ENCODE measurements at regions not wholly inside any gene's neighbourhood (a gene's known extent, or its start where the extent isn't known, plus 50 kb on each side); places are given as distances from the start of the nearest gene placed in this dataset.

- no peak for DNase-seq (ENCODE audit: low read depth in 1 of 2, low spot score in 1 of 2)
These were observed 115.3 kb downstream of the POLR2M start for GRCh38 chr15:57821826-57822225.

DNA sequence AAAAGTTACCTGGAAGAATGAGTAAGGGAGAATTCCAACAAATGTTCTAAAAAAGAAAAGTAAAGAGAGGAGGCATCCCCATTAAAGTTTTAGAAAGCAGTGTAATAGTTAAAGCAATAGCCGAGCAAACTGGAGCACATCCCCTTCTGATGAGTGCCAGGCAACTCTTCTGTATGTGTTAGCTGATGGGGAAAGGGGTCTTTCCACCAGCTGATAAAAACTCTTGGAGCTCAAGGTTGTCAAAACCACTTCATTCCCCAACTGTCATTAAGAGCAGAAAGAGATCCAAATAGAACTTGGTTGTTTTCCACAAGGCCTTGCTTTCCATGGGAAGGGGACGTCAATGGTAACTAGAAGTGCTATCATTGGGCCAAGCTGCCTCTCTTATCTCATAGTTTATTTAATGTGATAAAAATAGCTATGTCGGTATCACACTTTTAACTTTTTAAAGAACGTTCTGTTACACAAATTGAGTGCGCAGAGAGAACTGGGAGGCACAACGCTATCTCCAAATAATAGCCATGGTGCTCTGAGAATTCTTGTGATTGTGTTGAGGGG is 116.9 kb downstream of the POLR2M start:
- DNase-seq (ENCODE audit: low read depth in 1 of 2, low spot score in 1 of 2), result no peak

GRCh38 chr15:57824186-57824585 is 117.7 kb downstream of the POLR2M start:
- DNase-seq (ENCODE audit: low read depth in 1 of 2, low spot score in 1 of 2), result no peak

GRCh38 chr15:57827021-57827420 is 120.5 kb downstream of the POLR2M start:
- DNase-seq (ENCODE audit: low read depth in 1 of 2, low spot score in 1 of 2), result no peak

DNA sequence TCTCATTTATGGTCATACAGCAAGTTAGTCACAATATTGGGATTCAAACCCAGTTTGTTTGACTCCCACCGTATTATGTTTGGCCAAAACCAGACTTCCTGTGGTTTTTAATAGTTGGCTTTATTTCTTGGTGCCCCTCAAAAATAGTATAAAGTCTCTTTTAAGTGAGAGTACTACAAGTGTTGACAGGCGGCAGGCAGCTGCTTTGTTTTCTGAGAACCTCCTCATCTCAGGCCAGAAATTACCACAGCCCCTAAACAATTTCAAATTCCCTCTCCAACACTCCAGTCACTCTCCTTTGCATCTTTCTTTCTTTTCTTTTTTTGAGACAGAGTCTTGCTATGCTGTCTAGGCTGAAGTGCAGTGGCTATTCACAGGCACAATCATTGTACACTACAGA is 121.5 kb downstream of the POLR2M start:
- no peak for DNase-seq (ENCODE audit: low read depth in 1 of 2, low spot score in 1 of 2)

DNA sequence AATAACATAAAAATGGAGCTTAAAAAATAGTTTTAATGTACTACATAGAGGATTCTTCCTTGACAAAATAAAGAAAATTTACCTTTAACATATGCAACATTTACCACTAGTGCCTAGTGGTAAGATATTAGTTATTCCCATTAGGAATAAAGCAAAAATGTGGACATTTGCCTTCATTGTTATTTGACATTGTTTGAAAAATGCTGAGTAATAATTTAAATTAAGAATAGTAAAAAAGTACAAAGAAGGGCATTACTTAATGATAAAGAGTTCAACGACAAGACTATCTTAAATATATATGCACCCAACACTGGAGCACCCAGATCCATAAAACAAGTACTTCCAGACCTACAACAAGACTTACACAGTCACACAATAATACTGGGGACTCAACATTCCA is 125.7 kb downstream of the POLR2M start:
- no peak for DNase-seq (ENCODE audit: low read depth in 1 of 2, low spot score in 1 of 2)

- DNase-seq (ENCODE audit: low read depth in 1 of 2, low spot score in 1 of 2), result no peak
These were observed 128.6 kb downstream of the POLR2M start for GRCh38 chr15:57835119-57835518.

DNA sequence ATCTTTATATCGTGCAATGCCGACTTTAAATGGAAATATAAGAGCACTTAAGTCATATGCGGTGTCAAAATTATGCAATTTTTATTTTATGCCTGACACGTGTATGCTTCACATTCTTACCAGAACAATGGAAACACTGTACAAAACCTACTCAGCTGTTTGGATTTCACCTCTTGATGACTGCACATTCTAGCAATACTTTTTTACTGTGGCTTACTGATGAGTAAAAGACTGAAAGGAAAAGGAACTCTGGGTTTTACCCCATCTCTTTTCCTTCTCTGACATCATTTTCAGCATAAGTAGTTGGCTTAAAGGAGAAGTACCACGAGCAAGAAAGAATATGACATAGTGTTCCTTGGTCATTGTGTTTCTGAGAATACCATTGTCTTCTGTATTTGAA is 142.8 kb downstream of the POLR2M start:
- no peak for DNase-seq (ENCODE audit: low read depth in 1 of 2, low spot score in 1 of 2)

DNA sequence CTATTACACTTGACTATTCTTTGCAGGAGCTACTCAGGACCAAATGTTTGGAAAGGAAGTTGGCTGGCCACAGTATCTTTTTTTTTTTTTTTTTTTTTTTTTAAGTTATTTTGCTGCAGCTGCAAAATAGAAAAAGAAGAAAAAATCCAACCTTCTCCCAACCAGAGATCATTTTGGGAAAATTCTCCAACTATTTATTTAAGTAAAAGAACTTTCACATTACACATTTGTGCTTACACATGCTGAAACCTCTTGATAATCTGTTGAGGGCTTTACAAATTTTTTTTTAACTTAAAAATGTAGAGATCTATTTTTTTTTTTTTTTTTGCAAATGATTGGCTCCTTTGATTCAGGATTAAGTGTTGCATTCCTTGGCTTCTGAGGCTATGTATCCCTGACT is 148.0 kb downstream of the POLR2M start:
- DNase-seq (ENCODE audit: low read depth in 1 of 2, low spot score in 1 of 2), result no peak

DNA sequence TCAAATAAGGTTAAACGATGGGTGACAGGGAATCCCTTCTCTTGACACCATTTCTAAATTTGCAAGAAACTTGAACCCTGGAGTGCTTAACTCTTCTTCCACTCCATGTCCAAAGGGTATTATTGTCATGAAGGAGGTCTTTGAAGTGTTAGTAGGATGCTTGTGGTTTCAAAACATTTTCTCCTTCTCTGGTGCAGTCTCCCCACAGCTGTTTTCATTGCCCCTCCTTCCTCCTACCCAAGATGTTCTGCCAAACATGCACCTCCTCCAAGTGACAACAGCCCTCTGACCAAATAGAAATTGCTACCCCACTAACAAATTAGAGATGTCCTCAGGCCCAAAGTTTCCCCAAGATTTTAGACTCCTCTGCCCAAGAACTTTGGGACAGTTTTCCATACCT is 151.4 kb downstream of the POLR2M start:
- DNase-seq (ENCODE audit: low read depth in 1 of 2, low spot score in 1 of 2), result no peak

DNA sequence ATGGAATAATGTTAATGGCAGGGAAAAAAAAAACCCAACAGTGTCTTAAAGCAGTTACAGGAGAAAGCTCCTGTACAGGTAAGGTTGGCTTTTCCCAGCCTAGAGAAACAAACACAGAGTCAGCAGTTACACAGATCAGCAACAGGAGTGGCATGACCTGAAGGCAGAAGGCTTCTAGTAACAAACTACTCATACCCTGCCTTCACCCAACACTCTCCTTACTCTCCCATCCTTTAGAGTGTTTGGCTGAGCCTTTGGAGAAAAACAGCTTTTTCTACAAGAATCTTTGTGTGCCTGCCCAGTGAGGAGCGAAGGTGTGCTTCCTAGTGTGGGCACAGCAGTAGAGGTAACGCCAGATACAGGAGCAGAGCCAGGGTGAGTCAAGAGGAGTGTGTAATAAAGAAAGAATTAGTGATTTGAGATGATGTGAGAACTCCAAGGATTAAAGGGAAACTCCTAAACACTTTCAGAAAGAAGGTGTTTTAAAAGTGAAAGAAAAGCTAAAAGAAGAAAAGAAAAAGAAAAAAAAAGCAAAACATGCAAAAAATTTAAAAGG is 152.7 kb downstream of the POLR2M start:
- DNase-seq (ENCODE audit: low read depth in 1 of 2, low spot score in 1 of 2), result no peak

- DNase-seq (ENCODE audit: low read depth in 1 of 2, low spot score in 1 of 2), result no peak
These were observed 154.6 kb downstream of the POLR2M start for GRCh38 chr15:57861034-57861638.

DNA sequence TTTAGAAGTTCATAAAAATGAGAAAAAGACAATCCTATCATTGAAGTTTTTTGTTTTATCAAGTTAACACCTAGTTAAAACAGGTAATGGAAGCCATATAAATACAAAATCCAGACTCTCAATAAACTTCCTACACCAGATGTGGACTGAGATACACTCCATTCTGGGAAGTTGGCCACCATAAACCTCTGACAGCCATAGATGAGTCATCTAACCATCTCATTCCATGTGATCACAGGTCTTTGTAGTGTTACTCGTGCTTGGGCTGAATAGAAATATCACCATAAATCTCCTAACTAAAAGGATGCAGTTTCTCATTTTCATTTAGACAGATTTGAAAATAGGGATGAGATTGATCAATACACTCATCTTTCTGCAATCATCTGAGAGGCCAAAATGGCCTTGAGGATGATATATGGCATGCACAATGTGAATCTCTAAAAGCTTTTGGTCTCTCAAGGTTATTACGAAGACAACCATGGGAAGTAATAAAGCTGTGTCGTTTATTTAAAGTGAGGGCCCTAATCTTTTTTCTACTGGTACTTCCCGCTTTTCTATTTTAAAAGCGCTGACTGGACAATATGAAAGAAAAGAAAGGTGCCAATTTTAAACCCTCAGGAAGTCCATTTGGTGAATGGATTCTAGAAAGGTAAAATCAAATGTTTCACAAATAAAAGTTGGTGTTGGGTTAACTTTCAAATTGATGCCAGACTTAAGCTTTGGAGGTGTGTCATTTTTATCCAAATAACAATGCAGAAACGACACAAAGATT is 155.5 kb downstream of the POLR2M start:
- no peak for DNase-seq (ENCODE audit: low read depth in 1 of 2, low spot score in 1 of 2)

GRCh38 chr15:57862761-57863160 is 156.2 kb downstream of the POLR2M start:
- no peak for DNase-seq (ENCODE audit: low read depth in 1 of 2, low spot score in 1 of 2)

GRCh38 chr15:57865294-57865693 is 158.8 kb downstream of the POLR2M start:
- DNase-seq (ENCODE audit: low read depth in 1 of 2, low spot score in 1 of 2), result no peak

DNA sequence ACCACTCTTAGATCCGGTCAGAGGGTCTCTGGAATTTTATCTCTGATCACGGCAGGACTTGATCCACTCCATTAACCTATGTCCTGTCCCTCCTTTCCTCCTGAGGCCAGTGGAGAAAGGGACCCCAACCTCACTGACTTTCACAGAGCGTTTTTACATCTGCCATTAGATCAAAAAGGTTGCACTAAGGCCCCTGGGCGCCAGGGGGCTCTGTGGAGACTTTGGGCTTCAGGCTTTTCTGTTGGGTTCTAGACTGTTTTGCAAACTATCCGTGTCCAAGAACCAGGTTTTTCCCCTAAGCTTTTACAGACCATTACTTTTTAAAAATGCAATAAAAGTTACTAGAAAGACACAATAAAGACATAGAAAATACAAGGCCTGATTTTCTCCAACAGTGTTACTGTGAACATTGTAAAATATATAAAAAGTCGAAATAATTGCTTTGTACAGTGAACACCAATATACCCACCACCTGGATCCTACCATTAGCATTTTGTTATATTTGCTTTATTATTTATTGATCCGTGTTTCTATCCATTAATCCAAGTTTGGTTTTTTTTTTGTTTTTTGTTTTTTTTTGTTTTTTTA is 159.7 kb downstream of the POLR2M start:
- peak in 1 of 2 donors; percentile 40 for DNase-seq (ENCODE audit: low read depth in 1 of 2, low spot score in 1 of 2)

DNA sequence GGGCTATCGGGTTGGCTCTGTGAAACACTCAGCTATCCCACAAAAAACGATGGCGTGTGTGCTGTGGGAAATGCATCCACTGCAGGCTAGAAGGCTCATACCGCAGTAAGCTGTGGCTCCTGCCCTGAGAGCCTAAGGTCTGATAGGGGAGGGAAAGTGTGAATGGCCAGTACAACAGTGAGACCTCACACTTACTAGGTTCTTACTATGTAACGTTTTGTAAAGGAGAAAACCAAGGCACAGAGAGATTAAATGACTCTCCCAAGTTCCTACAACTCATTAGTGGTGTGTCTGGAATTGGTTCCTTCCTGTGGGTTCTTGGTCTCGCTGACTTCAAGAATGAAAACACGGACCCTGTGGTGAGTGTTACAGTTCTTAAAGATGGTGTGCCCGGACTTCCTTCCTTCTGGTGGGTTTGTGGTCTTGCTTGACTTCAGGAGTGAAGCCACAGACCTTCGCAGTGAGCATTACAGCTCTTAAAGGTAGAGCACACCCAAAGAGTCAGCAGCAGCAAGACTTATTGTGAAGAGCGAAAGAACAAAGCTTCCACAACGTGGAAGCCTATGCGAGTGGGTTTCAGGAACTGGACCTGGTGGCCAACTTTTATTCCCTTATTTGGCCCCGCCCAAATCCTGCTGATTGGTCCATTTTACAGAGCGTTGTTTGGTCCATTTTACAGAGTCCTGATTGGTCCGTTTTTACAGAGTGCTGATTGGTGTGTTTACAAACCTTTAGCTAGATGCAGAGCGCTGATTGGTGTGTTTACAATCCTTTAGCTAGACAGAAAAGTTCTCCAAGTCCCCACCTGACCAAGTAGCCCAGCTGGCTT is 161.7 kb downstream of the POLR2M start:
- DNase-seq (ENCODE audit: low read depth in 1 of 2, low spot score in 1 of 2), result no peak

DNA sequence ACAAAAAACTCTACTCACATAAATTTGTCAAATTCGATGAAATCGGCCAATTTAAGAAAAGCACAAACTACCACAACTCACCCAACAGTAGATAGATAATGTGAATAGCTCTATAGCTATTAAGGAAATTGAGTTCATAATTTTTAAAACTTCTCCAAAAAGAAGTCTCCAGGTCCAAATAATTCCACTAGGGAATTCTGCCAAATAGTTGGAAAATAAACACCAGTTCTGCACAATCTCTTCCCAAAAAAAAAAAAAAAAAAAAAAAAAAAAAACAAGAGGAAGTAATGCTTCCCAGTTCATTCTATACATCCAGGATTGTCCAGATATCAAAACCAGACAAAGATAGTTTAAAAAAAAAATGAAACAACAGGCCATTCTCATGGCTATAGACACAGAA is 164.2 kb downstream of the POLR2M start:
- no peak for DNase-seq (ENCODE audit: low read depth in 1 of 2, low spot score in 1 of 2)

GRCh38 chr15:57872281-57873030 is 165.9 kb downstream of the POLR2M start:
- no peak for DNase-seq (ENCODE audit: low read depth in 1 of 2, low spot score in 1 of 2)

DNA sequence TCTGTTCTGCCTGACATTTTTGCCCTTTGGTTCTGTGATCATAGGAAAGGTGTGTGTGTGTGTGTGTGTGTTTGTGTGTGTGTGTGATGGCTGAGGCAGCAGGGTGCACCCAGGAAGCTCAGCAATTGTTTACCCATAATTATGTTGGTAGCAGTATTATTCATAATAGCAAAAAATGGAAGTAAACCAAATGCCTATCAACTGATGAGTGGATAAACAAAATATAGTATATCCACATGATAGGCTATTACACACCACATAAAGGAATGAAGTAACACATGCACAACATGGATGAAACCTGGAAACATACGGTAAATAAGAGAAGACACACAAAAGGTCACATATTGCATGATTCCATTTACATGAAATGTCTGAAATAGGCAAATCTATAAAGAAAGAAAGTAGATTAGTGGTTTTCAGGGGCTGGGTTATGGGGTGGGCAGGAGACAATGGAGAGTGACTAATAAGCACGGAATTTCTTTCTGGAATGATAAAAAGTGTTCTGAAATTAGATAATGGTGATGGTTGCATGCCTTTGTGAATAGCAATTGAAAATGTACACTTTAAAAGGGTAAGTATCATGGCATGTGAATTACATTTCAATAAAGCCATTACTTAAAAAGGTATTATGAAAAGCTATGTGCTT is 167.2 kb downstream of the POLR2M start:
- DNase-seq (ENCODE audit: low read depth in 1 of 2, low spot score in 1 of 2), result no peak
